Glutamatergic neuron (in vitro differentiated cells): ENCODE measurements at regions not wholly inside any gene's neighbourhood (a gene's known extent, or its start where the extent isn't known, plus 50 kb on each side); places are given as distances from the start of the nearest gene placed in this dataset.

ENCODE experiments used
- DNase-seq: peaks from one replicate; pipeline ENCODE4 v3.0.0; 2022
- H3K27ac Mint-ChIP-seq: one replicate; pipeline ENCODE4 v1.8.0; 2020; ENCODE audit warnings: mild to moderate bottlenecking, mixed read lengths, inconsistent platforms; ENCODE audit not compliant: unreplicated experiment
- H3K27me3 Mint-ChIP-seq: one replicate; pipeline ENCODE4 v1.8.0; 2020; ENCODE audit warnings: mild to moderate bottlenecking, moderate library complexity, mixed read lengths, inconsistent platforms; ENCODE audit not compliant: unreplicated experiment
- H3K36me3 Mint-ChIP-seq: one replicate; pipeline ENCODE4 v1.8.0; 2020; ENCODE audit warnings: mild to moderate bottlenecking, mixed read lengths, inconsistent platforms; ENCODE audit not compliant: unreplicated experiment
- H3K4me1 Mint-ChIP-seq: one replicate; pipeline ENCODE4 v1.8.0; 2020; ENCODE audit warnings: mild to moderate bottlenecking, low read depth, mixed read lengths, inconsistent platforms; ENCODE audit not compliant: unreplicated experiment
- H3K4me3 Mint-ChIP-seq: one replicate; pipeline ENCODE4 v1.8.0; 2020; ENCODE audit warnings: mild to moderate bottlenecking, mixed read lengths, inconsistent platforms; ENCODE audit not compliant: unreplicated experiment
- H3K9me3 Mint-ChIP-seq: one replicate; pipeline ENCODE4 v1.8.0; 2020; ENCODE audit warnings: mild to moderate bottlenecking, moderate library complexity, mixed read lengths, inconsistent platforms; ENCODE audit not compliant: unreplicated experiment
- TF ChIP-seq, protein P1 (sequence below): fragments of 200-600 bp; sonication (generic); IDR thresholded peaks from one replicate; pipeline ENCODE4 v1.5.0; 2021; ENCODE audit not compliant: partially characterized antibody, unreplicated experiment

GRCh38 chr13:111038887-111039286, 76.2 kb upstream of the ARHGEF7 start:
- Mint-ChIP-seq H3K27me3 (no peaks in the 10 kb centered on the region), H3K36me3 (peaks cover 6% of the 10 kb centered on the region), H3K27ac (no peak overlapping the region), H3K9me3 (peaks cover 2% of the 10 kb centered on the region), H3K4me1 (peaks cover 13% of the 10 kb centered on the region), H3K4me3 (no peak overlapping the region)
- DNase-seq, result no peak
- TF ChIP-seq, protein P1, sequence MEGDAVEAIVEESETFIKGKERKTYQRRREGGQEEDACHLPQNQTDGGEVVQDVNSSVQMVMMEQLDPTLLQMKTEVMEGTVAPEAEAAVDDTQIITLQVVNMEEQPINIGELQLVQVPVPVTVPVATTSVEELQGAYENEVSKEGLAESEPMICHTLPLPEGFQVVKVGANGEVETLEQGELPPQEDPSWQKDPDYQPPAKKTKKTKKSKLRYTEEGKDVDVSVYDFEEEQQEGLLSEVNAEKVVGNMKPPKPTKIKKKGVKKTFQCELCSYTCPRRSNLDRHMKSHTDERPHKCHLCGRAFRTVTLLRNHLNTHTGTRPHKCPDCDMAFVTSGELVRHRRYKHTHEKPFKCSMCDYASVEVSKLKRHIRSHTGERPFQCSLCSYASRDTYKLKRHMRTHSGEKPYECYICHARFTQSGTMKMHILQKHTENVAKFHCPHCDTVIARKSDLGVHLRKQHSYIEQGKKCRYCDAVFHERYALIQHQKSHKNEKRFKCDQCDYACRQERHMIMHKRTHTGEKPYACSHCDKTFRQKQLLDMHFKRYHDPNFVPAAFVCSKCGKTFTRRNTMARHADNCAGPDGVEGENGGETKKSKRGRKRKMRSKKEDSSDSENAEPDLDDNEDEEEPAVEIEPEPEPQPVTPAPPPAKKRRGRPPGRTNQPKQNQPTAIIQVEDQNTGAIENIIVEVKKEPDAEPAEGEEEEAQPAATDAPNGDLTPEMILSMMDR, result no peak

GRCh38 chr13:111037927-111038326, 77.2 kb upstream of the ARHGEF7 start:
- Mint-ChIP-seq H3K4me1 (peaks cover 10% of the 10 kb centered on the region), H3K27me3 (no peaks in the 10 kb centered on the region), H3K27ac (no peak overlapping the region), H3K4me3 (no peak overlapping the region), H3K9me3 (peaks cover 2% of the 10 kb centered on the region), H3K36me3 (no peaks in the 10 kb centered on the region)
- TF ChIP-seq, protein P1, result no peak
- no peak for DNase-seq

DNA sequence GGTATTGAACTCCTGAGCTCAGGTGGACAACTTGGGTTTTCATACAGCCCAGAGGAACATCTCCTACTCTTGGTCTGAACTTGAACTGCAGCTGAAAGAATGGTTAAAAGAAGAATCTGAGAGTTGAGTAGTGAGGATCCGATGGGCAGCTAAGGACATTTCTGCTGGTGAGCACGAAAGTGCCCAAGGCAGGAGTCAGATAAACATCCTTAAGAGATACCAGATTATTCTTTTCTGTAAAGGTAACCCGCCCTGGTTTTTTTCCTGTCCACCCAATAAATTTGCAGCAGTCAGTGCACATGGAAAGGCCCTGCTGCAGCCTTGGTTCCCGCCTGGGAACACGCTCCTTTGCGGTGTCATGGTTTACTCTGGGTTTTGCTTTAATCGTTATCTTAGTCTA, 78.4 kb upstream of the ARHGEF7 start:
- no peak for DNase-seq
- TF ChIP-seq, protein P1, result no peak
- Mint-ChIP-seq H3K27me3 (no peaks in the 10 kb centered on the region), H3K36me3 (no peaks in the 10 kb centered on the region), H3K4me1 (peaks cover 10% of the 10 kb centered on the region), H3K4me3 (no peak overlapping the region), H3K27ac (no peak overlapping the region), H3K9me3 (peaks cover 2% of the 10 kb centered on the region)

- Mint-ChIP-seq H3K27ac (no peak overlapping the region), H3K27me3 (no peaks in the 10 kb centered on the region), H3K4me1 (peaks cover 10% of the 10 kb centered on the region), H3K4me3 (no peak overlapping the region), H3K36me3 (no peaks in the 10 kb centered on the region), H3K9me3 (peaks cover 2% of the 10 kb centered on the region)
- no peak for DNase-seq
- TF ChIP-seq, protein P1, result no peak
Measured at GRCh38 chr13:111035861-111036260, 79.2 kb upstream of the ARHGEF7 start.

DNA sequence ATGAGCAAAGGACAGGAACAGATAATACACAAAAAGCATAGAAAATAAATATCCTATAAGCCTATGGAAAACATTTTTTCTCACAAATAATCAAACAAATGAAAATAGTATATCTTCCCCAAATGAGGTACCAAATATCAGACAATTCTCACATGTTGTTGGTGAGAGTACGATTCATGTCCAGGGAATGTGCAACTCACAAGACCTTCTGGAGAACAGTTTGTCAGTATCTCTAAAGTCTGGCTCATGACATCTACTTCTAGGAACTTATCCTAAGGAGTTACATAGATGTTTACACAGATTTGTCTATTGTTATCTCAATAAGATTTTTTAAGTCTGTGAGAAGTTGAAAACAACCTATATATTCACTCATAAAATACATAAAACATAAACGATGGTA, 80.3 kb upstream of the ARHGEF7 start:
- DNase-seq, result no peak
- H3K27me3 Mint-ChIP-seq, result no peaks in the 10 kb centered on the region
- no peaks in the 10 kb centered on the region for H3K36me3 Mint-ChIP-seq
- no peak overlapping the region for H3K4me3 Mint-ChIP-seq
- peaks cover 10% of the 10 kb centered on the region for H3K4me1 Mint-ChIP-seq
- H3K9me3 Mint-ChIP-seq, result peaks cover 2% of the 10 kb centered on the region
- TF ChIP-seq, protein P1, result no peak
- no peak overlapping the region for H3K27ac Mint-ChIP-seq
